ENCODE measurements at regions not wholly inside any gene's neighbourhood (a gene's known extent, or its start where the extent isn't known, plus 50 kb on each side); places are given as distances from the start of the nearest gene placed in this dataset.

DNA sequence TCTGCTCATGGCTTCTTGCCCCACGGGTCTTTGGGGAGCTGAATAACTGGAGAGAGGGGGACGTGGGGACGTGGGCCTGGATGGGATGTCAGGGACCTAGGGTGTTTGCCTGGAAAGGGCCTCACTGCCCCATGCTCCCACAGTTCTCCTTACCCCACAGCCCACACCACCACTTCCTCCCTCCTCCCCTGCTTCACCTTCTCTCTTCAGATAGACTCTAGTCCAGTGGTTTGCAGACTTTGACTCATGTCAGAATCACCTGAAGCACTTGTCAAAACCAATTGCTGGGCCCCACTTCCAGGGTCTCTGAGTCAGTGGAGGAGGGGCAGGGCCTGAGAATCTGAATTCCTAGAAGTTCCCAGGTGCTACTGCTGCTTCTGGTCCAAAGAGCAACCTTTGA is 327.4 kb downstream of the RPS24 start:
- TF ChIP-seq TAF1 (IDR thresholded peaks at IDR 0.05; ENCODE audit: borderline replicate concordance, insufficient read depth, low read length) (no peak), POLR2AphosphoS5 (IDR thresholded peaks at IDR 0.05; ENCODE audit: low read depth, low read length) (no peak)
